Heart right ventricle (tissue), 16 donors: ENCODE measurements at regions not wholly inside any gene's neighbourhood (a gene's known extent, or its start where the extent isn't known, plus 50 kb on each side); places are given as distances from the start of the nearest gene placed in this dataset.

Experiments
- ATAC-seq, 8 donors: fragments of 200-7000 bp; cut with Tn5 transposase; one replicate each; pipeline ENCODE4 v1.9.1; 2020; ENCODE audit warnings: mild to moderate bottlenecking in 8 of 8, moderate library complexity in 8 of 8, moderate number of reproducible peaks in 1 of 8
- DNase-seq, 2 donors: peaks; one replicate each; pipeline ENCODE4 v3.0.0-alpha.2; 2020
- H3K27ac ChIP-seq, 10 donors: fragments of 200-600 bp; sonication (generic) in 2 of 10; one replicate each; pipeline versions ENCODE4 v1.5.0 to v1.8.0; 2020 to 2022; ENCODE audit warnings: mild to moderate bottlenecking in 3 of 10
- H3K27me3 ChIP-seq, 7 donors: fragments of 200-600 bp; one replicate each; pipeline ENCODE4 v1.8.0; 2021 to 2022; ENCODE audit warnings: mild to moderate bottlenecking in 2 of 7
- H3K36me3 ChIP-seq, 9 donors: fragments of 200-600 bp; sonication (generic) in 1 of 9; one replicate each; pipeline versions ENCODE4 v1.5.0 to v1.8.0; 2020 to 2022; ENCODE audit warnings: mild to moderate bottlenecking in 2 of 9
- H3K4me1 ChIP-seq, 9 donors: fragments of 200-600 bp; sonication (generic) in 1 of 9; one replicate each; pipeline versions ENCODE4 v1.5.0 to v1.8.0; 2020 to 2022; ENCODE audit warnings: mild to moderate bottlenecking in 4 of 9
- H3K4me3 ChIP-seq, 10 donors: fragments of 200-600 bp; sonication (generic) in 2 of 10; one replicate each; pipeline versions ENCODE4 v1.5.0 to v1.8.0; 2020 to 2022; ENCODE audit warnings: mild to moderate bottlenecking in 7 of 10, moderate library complexity in 2 of 10
- H3K9me3 ChIP-seq, 11 donors: fragments of 200-600 bp in 10 of 11; sonication (generic) in 2 of 11; one replicate each; pipeline versions ENCODE4 v1.5.0 to v1.8.0; 2013 to 2022; ENCODE audit warnings: mild to moderate bottlenecking in 2 of 11, control low read depth in 1 of 11, moderate library complexity in 1 of 11
- CTCF ChIP-seq, 9 donors: fragments of 200-600 bp; sonication (generic) in 2 of 9; IDR thresholded peaks; one replicate each; pipeline versions ENCODE4 v1.5.0 to v1.8.0; 2021 to 2022; ENCODE audit warnings: antibody characterized with exemption in 9 of 9, mild to moderate bottlenecking in 5 of 9, moderate library complexity in 1 of 9
- WGBS, 2 donors: extraction: QIAGEN DNeasy Blood & Tissue Kit; methylation state at CpG; one replicate each; pipeline ENCODE4 v1.1.7; 2013; ENCODE audit warnings: inconsistent platforms in 1 of 2; 5-methylcytosine and 5-hydroxymethylcytosine counted together
- intact Hi-C, 10 donors: fragments of 100-400 bp; cut with DNase I; formaldehyde crosslinking; loops; one replicate each; pipeline versions ENCODE4 v1.11.1 to v1.14.2; 2022
- donor health status: Arrhythmogenic right ventricular cardiomyopathy.
- donor health status: ischemic (EF 13 %, LVEDD 7.1; RV severe dilation, severe dysfunction).
- donor health status: healthy with polysubstance abuse.
- donor health status: DM: no; HTN: yes; CAD: no.
- donor health status: DM: no; HTN: no; CAD: no.
- donor health status: ischemic (EF 25% LVEDD 6.9; RV normal size, moderate dysfunction).
- donor health status: ischemic (EF 25% LVEDD 5.7; RV mildly dilated, moderate dysfunction).
- donor health status: healthy.
- donor health status: DM: yes; HTN: yes; CAD: no.
- donor health status: Ischemic cardiomyopathy.
- donor health status: ischemic (EF 35%, LVEDD 5.7; RV mildly dilated, moderate dysfunction).
- donor health status: nonischemic (EF 11% LVEDD 7.7; RV severe dilation, severe dysfunction).
- donor health status: DM: yes; HTN: yes; CAD: no.
- donor health status: PGD.
- donor health status: ischemic (EF 29% LVEDD 5.4; RV normal size, mild dysfunction).
- donor health status: nonischemic (EF 23%, LVEDD 6.1; RV moderate dilation, normal function).

GRCh38 chr4:14336656-14337055 lies 665.6 kb upstream of the CPEB2 start:
- Histone ChIP-seq H3K27me3 (no peaks in the 10 kb centered on the region), H3K4me3 (no peak overlapping the region), H3K27ac (no peak overlapping the region), H3K4me1 (no peaks in the 10 kb centered on the region), H3K36me3 (no peaks in the 10 kb centered on the region), H3K9me3 (peaks cover 0 to 6% (median 0%) of the 10 kb centered on the region in 11 donors)
- ATAC-seq (no peak), DNase-seq (no peak)
- intact Hi-C loops: no loop called here
- no peak for TF ChIP-seq CTCF (IDR thresholded peaks at IDR 0.05)
- 51 to 78% methylated on average over 2 of the region's 2 CpGs for WGBS, 2 donors

- TF ChIP-seq CTCF (IDR thresholded peaks at IDR 0.05): no peak
- ATAC-seq (no peak), DNase-seq (no peak)
- no peak overlapping the region for H3K4me3 ChIP-seq
- 58 to 64% methylated on average over 2 of the region's 2 CpGs for WGBS, 2 donors
- H3K27ac ChIP-seq: no peak overlapping the region
- no peaks in the 10 kb centered on the region for H3K27me3 ChIP-seq
- H3K9me3 ChIP-seq: peaks cover 0 to 6% (median 0%) of the 10 kb centered on the region in 11 donors
- intact Hi-C loops: no loop called here
- H3K4me1 ChIP-seq: no peaks in the 10 kb centered on the region
- no peaks in the 10 kb centered on the region for H3K36me3 ChIP-seq
Measured at GRCh38 chr4:14337892-14338584, 664.2 kb upstream of the CPEB2 start.

GRCh38 chr4:14338585-14339265 lies 663.6 kb upstream of the CPEB2 start:
- no peak for TF ChIP-seq CTCF (IDR thresholded peaks at IDR 0.05)
- no peak for ATAC-seq
- intact Hi-C loops: no loop called here
- H3K27ac ChIP-seq: no peak overlapping the region
- H3K4me1 ChIP-seq: no peaks in the 10 kb centered on the region
- no peaks in the 10 kb centered on the region for H3K36me3 ChIP-seq
- no peak overlapping the region for H3K4me3 ChIP-seq
- H3K9me3 ChIP-seq: peaks cover 0 to 6% (median 0%) of the 10 kb centered on the region in 11 donors
- no peak for DNase-seq
- H3K27me3 ChIP-seq: no peaks in the 10 kb centered on the region
- 85 to 88% methylated on average over 4 of the region's 4 CpGs for WGBS, 2 donors

GRCh38 chr4:14339715-14340114 lies 662.6 kb upstream of the CPEB2 start:
- Histone ChIP-seq H3K36me3 (no peaks in the 10 kb centered on the region), H3K27me3 (no peaks in the 10 kb centered on the region), H3K9me3 (peaks cover 0 to under 1% (median 0%) of the 10 kb centered on the region in 11 donors), H3K4me1 (no peaks in the 10 kb centered on the region), H3K27ac (no peak overlapping the region), H3K4me3 (no peak overlapping the region)
- WGBS, 2 donors: 86 to 92% methylated on average over 5 of the region's 5 CpGs
- TF ChIP-seq CTCF (IDR thresholded peaks at IDR 0.05): no peak
- DNase-seq (no peak), ATAC-seq (no peak)
- intact Hi-C loops: no loop called here
